Activated gamma-delta T cell (primary cell): ENCODE measurements at regions not wholly inside any gene's neighbourhood (a gene's known extent, or its start where the extent isn't known, plus 50 kb on each side); places are given as distances from the start of the nearest gene placed in this dataset.
"Not testable (repeated sequence)": the region's sequence is repeated elsewhere in the genome, so short reads cannot be mapped to it uniquely, and the experiment has no call there.

Experiments
- DNase-seq: peaks from one replicate; lab custom pipeline; 2025; lab: John Stamatoyannopoulos, UW

GRCh38 chr2:194103941-194104659 is 1552.9 kb upstream of the SLC39A10 start:
- DNase-seq, result no peak

GRCh38 chr2:194102546-194102945 is 1554.5 kb upstream of the SLC39A10 start:
- no peak for DNase-seq

- DNase-seq, result no peak
Observed at GRCh38 chr2:194100201-194100600, 1556.8 kb upstream of the SLC39A10 start.

GRCh38 chr2:194096402-194096801 is 1560.6 kb upstream of the SLC39A10 start:
- DNase-seq, result no peak

- no peak for DNase-seq
Observed at GRCh38 chr2:194095359-194095758, 1561.7 kb upstream of the SLC39A10 start.

- peak; percentile 7 for DNase-seq
Observed at GRCh38 chr2:194090251-194090905, 1566.6 kb upstream of the SLC39A10 start.

GRCh38 chr2:194087089-194087958 is 1569.7 kb upstream of the SLC39A10 start:
- DNase-seq, result no peak

- DNase-seq, result no peak
Observed at GRCh38 chr2:194086129-194086528, 1570.9 kb upstream of the SLC39A10 start.

GRCh38 chr2:194079989-194080388 is 1577.0 kb upstream of the SLC39A10 start:
- no peak for DNase-seq

GRCh38 chr2:194077366-194077765 is 1579.7 kb upstream of the SLC39A10 start:
- DNase-seq, result no peak

GRCh38 chr2:194062401-194062800 is 1594.6 kb upstream of the SLC39A10 start:
- DNase-seq, result no peak

- DNase-seq, result no peak
Observed at GRCh38 chr2:194060269-194060668, 1596.8 kb upstream of the SLC39A10 start.

- DNase-seq, result no peak
Observed at GRCh38 chr2:194054313-194054712, 1602.7 kb upstream of the SLC39A10 start.

GRCh38 chr2:194044321-194044720 is 1612.7 kb upstream of the SLC39A10 start:
- DNase-seq, result no peak

GRCh38 chr2:194021130-194021529 is 1635.9 kb upstream of the SLC39A10 start:
- not testable (repeated sequence) for DNase-seq

- no peak for DNase-seq
Observed at GRCh38 chr2:194020155-194020554, 1636.9 kb upstream of the SLC39A10 start.

- no peak for DNase-seq
Observed at GRCh38 chr2:194015751-194016150, 1641.3 kb upstream of the SLC39A10 start.

GRCh38 chr2:194014639-194015038 is 1642.4 kb upstream of the SLC39A10 start:
- no peak for DNase-seq

GRCh38 chr2:194004590-194005206 is 1652.3 kb upstream of the SLC39A10 start:
- no peak for DNase-seq

GRCh38 chr2:194003911-194004310 is 1653.1 kb upstream of the SLC39A10 start:
- no peak for DNase-seq

- no peak for DNase-seq
Observed at GRCh38 chr2:194002699-194003368, 1654.2 kb upstream of the SLC39A10 start.

GRCh38 chr2:193990868-193991267 is 1666.2 kb upstream of the SLC39A10 start:
- DNase-seq, result no peak
